COR-L47 (cell line): ENCODE measurements at regions not wholly inside any gene's neighbourhood (a gene's known extent, or its start where the extent isn't known, plus 50 kb on each side); places are given as distances from the start of the nearest gene placed in this dataset.
"Not testable (repeated sequence)": the region's sequence is repeated elsewhere in the genome, so short reads cannot be mapped to it uniquely, and the experiment has no call there.

Experiments used
- DNase-seq: peaks from one replicate; lab custom pipeline; 2025; lab: John Stamatoyannopoulos, UW

- no peak for DNase-seq
Observed at GRCh38 chr7:68550027-68550426, 1048.2 kb upstream of the AUTS2 start.

- DNase-seq = no peak
Observed at GRCh38 chr7:68550635-68551034, 1047.6 kb upstream of the AUTS2 start.

GRCh38 chr7:68556537-68556936 is 1041.7 kb upstream of the AUTS2 start:
- no peak for DNase-seq

GRCh38 chr7:68559518-68559917 is 1038.8 kb upstream of the AUTS2 start:
- no peak for DNase-seq

- no peak for DNase-seq
Observed at GRCh38 chr7:68562323-68562899, 1035.9 kb upstream of the AUTS2 start.

GRCh38 chr7:68564306-68565135 is 1033.8 kb upstream of the AUTS2 start:
- DNase-seq = no peak

GRCh38 chr7:68571286-68571685 is 1027.0 kb upstream of the AUTS2 start:
- DNase-seq = no peak

GRCh38 chr7:68573271-68574005 is 1024.8 kb upstream of the AUTS2 start:
- DNase-seq = peak; percentile 29

GRCh38 chr7:68576366-68576765 is 1021.9 kb upstream of the AUTS2 start:
- no peak for DNase-seq

GRCh38 chr7:68581417-68581816 is 1016.9 kb upstream of the AUTS2 start:
- no peak for DNase-seq

- no peak for DNase-seq
Observed at GRCh38 chr7:68587599-68587998, 1010.7 kb upstream of the AUTS2 start.

- no peak for DNase-seq
Observed at GRCh38 chr7:68601826-68602225, 996.4 kb upstream of the AUTS2 start.

- no peak for DNase-seq
Observed at GRCh38 chr7:68604541-68604940, 993.7 kb upstream of the AUTS2 start.

GRCh38 chr7:68610701-68611100 is 987.6 kb upstream of the AUTS2 start:
- DNase-seq = no peak

- DNase-seq = no peak
Observed at GRCh38 chr7:68613405-68613804, 984.9 kb upstream of the AUTS2 start.

GRCh38 chr7:68613897-68614296 is 984.4 kb upstream of the AUTS2 start:
- no peak for DNase-seq

GRCh38 chr7:68619526-68619925 is 978.7 kb upstream of the AUTS2 start:
- DNase-seq = no peak

- DNase-seq = no peak
Observed at GRCh38 chr7:68622500-68622899, 975.8 kb upstream of the AUTS2 start.

GRCh38 chr7:68623030-68623429 is 975.2 kb upstream of the AUTS2 start:
- DNase-seq = no peak

GRCh38 chr7:68627247-68627864 is 970.9 kb upstream of the AUTS2 start:
- DNase-seq = no peak

- DNase-seq = not testable (repeated sequence)
Observed at GRCh38 chr7:68630914-68631313, 967.4 kb upstream of the AUTS2 start.

GRCh38 chr7:68640103-68640502 is 958.2 kb upstream of the AUTS2 start:
- no peak for DNase-seq

- DNase-seq = no peak
Observed at GRCh38 chr7:68642727-68643126, 955.5 kb upstream of the AUTS2 start.
